ENCODE measurements at regions not wholly inside any gene's neighbourhood (a gene's known extent, or its start where the extent isn't known, plus 50 kb on each side); places are given as distances from the start of the nearest gene placed in this dataset.

DNA sequence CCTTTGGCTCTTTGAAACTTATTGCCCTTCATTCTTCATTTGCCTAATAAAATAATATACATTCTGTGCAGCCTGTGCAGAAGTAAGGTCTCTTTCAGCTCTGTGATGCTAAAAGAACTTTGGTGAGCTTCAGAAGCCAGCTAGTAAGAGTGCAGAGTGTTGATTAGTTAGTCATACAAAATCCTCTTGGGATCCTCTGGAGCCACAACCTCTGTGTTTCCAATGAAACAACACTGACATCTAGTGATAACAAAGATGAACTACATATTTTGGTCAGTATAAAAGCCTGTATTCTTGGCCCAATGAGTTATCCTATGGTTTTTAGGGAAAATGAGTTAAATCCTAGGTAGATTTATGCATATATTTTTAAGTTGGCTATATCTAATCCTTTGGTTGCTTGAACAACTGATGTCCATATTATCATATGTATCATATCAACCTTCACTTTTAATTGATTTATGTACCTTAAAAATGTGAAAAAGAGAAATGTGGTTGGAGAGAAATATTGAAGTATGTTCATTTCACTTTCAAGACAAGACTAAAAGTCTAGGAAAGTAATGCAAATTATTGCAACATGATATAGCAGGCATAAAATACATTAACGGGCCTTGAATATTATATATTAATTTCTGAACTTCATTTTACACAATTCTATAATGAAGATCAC, 158.4 kb downstream of the KLHL28 start:
- Histone ChIP-seq H4K20me1 (ENCODE audit: insufficient read depth, low read length) (no peaks in the 10 kb centered on the region), H3K27me3 (ENCODE audit: insufficient read depth, low read length) (no peaks in the 10 kb centered on the region), H3K4me3 (ENCODE audit: insufficient read depth, low read length) (no peak overlapping the region), H3K79me2 (ENCODE audit: insufficient read depth, low read length) (no peaks in the 10 kb centered on the region), H3K4me2 (ENCODE audit: insufficient read depth, low read length) (no peak overlapping the region), H3K4me1 (ENCODE audit: insufficient read depth, low read length) (no peaks in the 10 kb centered on the region), H3K9me3 (ENCODE audit: low read depth, low read length) (no peaks in the 10 kb centered on the region), H3K36me3 (ENCODE audit: insufficient read depth, low read length) (no peaks in the 10 kb centered on the region), H2AFZ (ENCODE audit: low read length) (no peak overlapping the region), H3K27ac (ENCODE audit: low read depth, low read length) (no peak overlapping the region)
- peak; percentile 81 for DNase-seq (ENCODE audit: insufficient read length, low spot score, missing footprints)
- TF ChIP-seq, protein P1, sequence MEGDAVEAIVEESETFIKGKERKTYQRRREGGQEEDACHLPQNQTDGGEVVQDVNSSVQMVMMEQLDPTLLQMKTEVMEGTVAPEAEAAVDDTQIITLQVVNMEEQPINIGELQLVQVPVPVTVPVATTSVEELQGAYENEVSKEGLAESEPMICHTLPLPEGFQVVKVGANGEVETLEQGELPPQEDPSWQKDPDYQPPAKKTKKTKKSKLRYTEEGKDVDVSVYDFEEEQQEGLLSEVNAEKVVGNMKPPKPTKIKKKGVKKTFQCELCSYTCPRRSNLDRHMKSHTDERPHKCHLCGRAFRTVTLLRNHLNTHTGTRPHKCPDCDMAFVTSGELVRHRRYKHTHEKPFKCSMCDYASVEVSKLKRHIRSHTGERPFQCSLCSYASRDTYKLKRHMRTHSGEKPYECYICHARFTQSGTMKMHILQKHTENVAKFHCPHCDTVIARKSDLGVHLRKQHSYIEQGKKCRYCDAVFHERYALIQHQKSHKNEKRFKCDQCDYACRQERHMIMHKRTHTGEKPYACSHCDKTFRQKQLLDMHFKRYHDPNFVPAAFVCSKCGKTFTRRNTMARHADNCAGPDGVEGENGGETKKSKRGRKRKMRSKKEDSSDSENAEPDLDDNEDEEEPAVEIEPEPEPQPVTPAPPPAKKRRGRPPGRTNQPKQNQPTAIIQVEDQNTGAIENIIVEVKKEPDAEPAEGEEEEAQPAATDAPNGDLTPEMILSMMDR (IDR thresholded peaks at IDR 0.05; ENCODE audit: extremely low read depth, low read depth, low read length): peak; percentile 63

GRCh38 chr14:44798386-44799242, 163.1 kb downstream of the KLHL28 start:
- peak; percentile 36 for DNase-seq (ENCODE audit: insufficient read length, low spot score, missing footprints)
- H3K36me3 ChIP-seq (ENCODE audit: insufficient read depth, low read length): no peaks in the 10 kb centered on the region
- no peaks in the 10 kb centered on the region for H4K20me1 ChIP-seq (ENCODE audit: insufficient read depth, low read length)
- H3K27ac ChIP-seq (ENCODE audit: low read depth, low read length): no peak overlapping the region
- H3K79me2 ChIP-seq (ENCODE audit: insufficient read depth, low read length): no peaks in the 10 kb centered on the region
- H3K9me3 ChIP-seq (ENCODE audit: low read depth, low read length): no peaks in the 10 kb centered on the region
- H2AFZ ChIP-seq (ENCODE audit: low read length): no peak overlapping the region
- no peaks in the 10 kb centered on the region for H3K27me3 ChIP-seq (ENCODE audit: insufficient read depth, low read length)
- H3K4me2 ChIP-seq (ENCODE audit: insufficient read depth, low read length): no peak overlapping the region
- H3K4me3 ChIP-seq (ENCODE audit: insufficient read depth, low read length): no peak overlapping the region
- no peaks in the 10 kb centered on the region for H3K4me1 ChIP-seq (ENCODE audit: insufficient read depth, low read length)
- TF ChIP-seq, protein P1 (IDR thresholded peaks at IDR 0.05; ENCODE audit: extremely low read depth, low read depth, low read length): no peak

- Histone ChIP-seq H3K4me1 (ENCODE audit: insufficient read depth, low read length) (no peaks in the 10 kb centered on the region), H3K4me2 (ENCODE audit: insufficient read depth, low read length) (no peak overlapping the region), H3K4me3 (ENCODE audit: insufficient read depth, low read length) (no peak overlapping the region), H3K27ac (ENCODE audit: low read depth, low read length) (no peak overlapping the region), H3K36me3 (ENCODE audit: insufficient read depth, low read length) (no peaks in the 10 kb centered on the region), H4K20me1 (ENCODE audit: insufficient read depth, low read length) (no peaks in the 10 kb centered on the region), H3K9me3 (ENCODE audit: low read depth, low read length) (no peaks in the 10 kb centered on the region), H3K27me3 (ENCODE audit: insufficient read depth, low read length) (no peaks in the 10 kb centered on the region), H3K79me2 (ENCODE audit: insufficient read depth, low read length) (no peaks in the 10 kb centered on the region), H2AFZ (ENCODE audit: low read length) (no peak overlapping the region)
- no peak for DNase-seq (ENCODE audit: insufficient read length, low spot score, missing footprints)
- TF ChIP-seq, protein P1 (IDR thresholded peaks at IDR 0.05; ENCODE audit: extremely low read depth, low read depth, low read length): no peak
These were observed 166.0 kb downstream of the KLHL28 start for GRCh38 chr14:44795725-44796124.

- Histone ChIP-seq H3K4me2 (ENCODE audit: insufficient read depth, low read length) (no peak overlapping the region), H3K27me3 (ENCODE audit: insufficient read depth, low read length) (no peaks in the 10 kb centered on the region), H3K79me2 (ENCODE audit: insufficient read depth, low read length) (no peaks in the 10 kb centered on the region), H3K9me3 (ENCODE audit: low read depth, low read length) (no peaks in the 10 kb centered on the region), H3K27ac (ENCODE audit: low read depth, low read length) (no peak overlapping the region), H3K4me3 (ENCODE audit: insufficient read depth, low read length) (no peak overlapping the region), H3K36me3 (ENCODE audit: insufficient read depth, low read length) (no peaks in the 10 kb centered on the region), H4K20me1 (ENCODE audit: insufficient read depth, low read length) (no peaks in the 10 kb centered on the region), H2AFZ (ENCODE audit: low read length) (no peak overlapping the region), H3K4me1 (ENCODE audit: insufficient read depth, low read length) (no peaks in the 10 kb centered on the region)
- TF ChIP-seq, protein P1 (IDR thresholded peaks at IDR 0.05; ENCODE audit: extremely low read depth, low read depth, low read length): no peak
- no peak for DNase-seq (ENCODE audit: insufficient read length, low spot score, missing footprints)
These were observed 170.0 kb downstream of the KLHL28 start for GRCh38 chr14:44791730-44792129.

All from osteoblast (primary cell).